Psoas muscle (tissue), 7 donors: ENCODE measurements at regions not wholly inside any gene's neighbourhood (a gene's known extent, or its start where the extent isn't known, plus 50 kb on each side); places are given as distances from the start of the nearest gene placed in this dataset.

ENCODE experiments used
- ATAC-seq, 4 donors: fragments of 200-7000 bp; cut with Tn5 transposase; one replicate each; pipeline ENCODE4 v1.9.1; 2020; ENCODE audit warnings: moderate library complexity in 3 of 4, mild to moderate bottlenecking in 2 of 4
- DNase-seq, 2 donors: peaks; one replicate each; pipeline ENCODE4 v3.0.0-alpha.2; 2020
- H3K27ac ChIP-seq: fragments of 200-600 bp; one replicate; pipeline ENCODE4 v1.8.0; 2022
- H3K27me3 ChIP-seq, 3 donors: fragments of 200-600 bp in 1 of 3; one replicate each; pipeline versions ENCODE4 v1.6.1 to v1.8.0; 2013 to 2022; ENCODE audit warnings: low read length in 2 of 3, mild to moderate bottlenecking in 2 of 3, moderate library complexity in 1 of 3; ENCODE audit not compliant: insufficient read depth in 3 of 3
- H3K36me3 ChIP-seq, 2 donors: fragments of 200-600 bp in 1 of 2; one replicate each; pipeline versions ENCODE4 v1.6.1 to v1.8.0; 2013 to 2022; ENCODE audit warnings: low read depth in 1 of 2, mild to moderate bottlenecking in 1 of 2, moderate library complexity in 1 of 2; ENCODE audit not compliant: insufficient read depth in 1 of 2
- H3K4me1 ChIP-seq: fragments of 200-600 bp; one replicate; pipeline ENCODE4 v1.8.0; 2022
- H3K4me3 ChIP-seq: fragments of 200-600 bp; one replicate; pipeline ENCODE4 v1.8.0; 2022; ENCODE audit warnings: mild to moderate bottlenecking
- H3K9me3 ChIP-seq: fragments of 200-600 bp; one replicate; pipeline ENCODE4 v1.8.0; 2022
- WGBS, 3 donors: extraction: QIAGEN DNeasy Blood & Tissue Kit; methylation state at CpG; one replicate each; pipeline versions ENCODE4 v1.1.6 to v1.1.7; 2013; 5-methylcytosine and 5-hydroxymethylcytosine counted together
- intact Hi-C, 2 donors: fragments of 100-400 bp; cut with DNase I; formaldehyde crosslinking; loops; one replicate each; pipeline versions ENCODE4 v1.11.0 to v1.14.2; 2022
- TF ChIP-seq, protein P1 (sequence below): fragments of 200-600 bp; IDR thresholded peaks from one replicate; pipeline ENCODE4 v1.8.0; 2022; ENCODE audit warnings: antibody characterized with exemption
- donor health status: healthy with polysubstance abuse.
- donor health status: DM: no; HTN: no; CAD: no; lungs with moderate emphysema.
- donor health status: Bipolar disorder and iron deficiency.
- donor health status: healthy.
- donor health status: DM: yes; HTN: yes; CAD: no.
- donor health status: DM: no; HTN: no; CAD: no.
- donor health status: DM: yes; HTN: yes; CAD: no.

DNA sequence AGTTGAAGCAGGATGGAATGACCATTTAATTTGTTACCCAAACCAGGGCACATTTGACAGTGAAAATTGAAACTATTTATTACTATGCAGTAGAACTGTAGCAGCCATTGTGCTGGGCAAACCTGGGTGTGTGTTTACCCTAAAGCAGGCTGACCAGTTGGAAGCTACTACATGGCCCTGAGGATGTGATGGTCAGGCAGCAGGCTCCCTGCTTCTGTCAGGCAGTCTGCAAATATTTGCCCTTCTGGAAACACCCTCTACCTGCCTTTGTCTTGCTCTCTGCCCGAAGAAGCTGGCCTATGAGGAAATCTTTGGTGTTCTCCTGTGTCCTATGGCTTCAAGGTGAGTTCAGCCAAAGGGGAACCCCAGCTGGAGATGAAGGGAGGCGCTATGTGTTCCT lies 600.1 kb upstream of the KIRREL3 start:
- H3K36me3 ChIP-seq: no peaks in the 10 kb centered on the region
- DNase-seq (no peak), ATAC-seq (no peak)
- no peak overlapping the region for H3K4me3 ChIP-seq
- TF ChIP-seq, protein P1, sequence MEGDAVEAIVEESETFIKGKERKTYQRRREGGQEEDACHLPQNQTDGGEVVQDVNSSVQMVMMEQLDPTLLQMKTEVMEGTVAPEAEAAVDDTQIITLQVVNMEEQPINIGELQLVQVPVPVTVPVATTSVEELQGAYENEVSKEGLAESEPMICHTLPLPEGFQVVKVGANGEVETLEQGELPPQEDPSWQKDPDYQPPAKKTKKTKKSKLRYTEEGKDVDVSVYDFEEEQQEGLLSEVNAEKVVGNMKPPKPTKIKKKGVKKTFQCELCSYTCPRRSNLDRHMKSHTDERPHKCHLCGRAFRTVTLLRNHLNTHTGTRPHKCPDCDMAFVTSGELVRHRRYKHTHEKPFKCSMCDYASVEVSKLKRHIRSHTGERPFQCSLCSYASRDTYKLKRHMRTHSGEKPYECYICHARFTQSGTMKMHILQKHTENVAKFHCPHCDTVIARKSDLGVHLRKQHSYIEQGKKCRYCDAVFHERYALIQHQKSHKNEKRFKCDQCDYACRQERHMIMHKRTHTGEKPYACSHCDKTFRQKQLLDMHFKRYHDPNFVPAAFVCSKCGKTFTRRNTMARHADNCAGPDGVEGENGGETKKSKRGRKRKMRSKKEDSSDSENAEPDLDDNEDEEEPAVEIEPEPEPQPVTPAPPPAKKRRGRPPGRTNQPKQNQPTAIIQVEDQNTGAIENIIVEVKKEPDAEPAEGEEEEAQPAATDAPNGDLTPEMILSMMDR: no peak
- 61 to 93% (median 91%) methylated on average over 2 of the region's 2 CpGs for WGBS, 3 donors
- no peak overlapping the region for H3K27ac ChIP-seq
- H3K9me3 ChIP-seq: no peaks in the 10 kb centered on the region
- H3K27me3 ChIP-seq: no peaks in the 10 kb centered on the region
- H3K4me1 ChIP-seq: no peaks in the 10 kb centered on the region
- intact Hi-C loops: no loop called here

DNA sequence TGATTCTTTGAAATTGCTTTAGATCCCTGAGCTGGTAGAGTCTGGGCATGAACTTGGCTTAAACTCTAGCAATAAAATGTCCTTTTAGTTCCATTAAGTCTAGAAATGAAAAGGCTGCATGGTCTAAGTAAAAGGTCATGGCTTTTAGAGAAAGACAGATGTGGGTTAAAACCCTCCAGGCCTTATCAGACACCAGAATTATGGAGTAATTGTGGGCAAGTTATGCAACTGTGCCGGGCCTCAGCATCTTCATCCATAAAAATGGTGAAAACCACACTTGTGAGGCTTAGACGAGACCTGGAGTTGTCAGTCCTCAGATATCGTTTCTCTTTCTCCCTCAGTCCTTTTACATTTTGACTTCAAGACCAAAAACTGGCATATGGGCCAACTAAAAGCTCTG lies 597.9 kb upstream of the KIRREL3 start:
- no peak overlapping the region for H3K27ac ChIP-seq
- no peaks in the 10 kb centered on the region for H3K9me3 ChIP-seq
- no peak for ATAC-seq
- H3K4me1 ChIP-seq: no peaks in the 10 kb centered on the region
- intact Hi-C loops: no loop called here
- TF ChIP-seq, protein P1: no peak
- H3K36me3 ChIP-seq: no peaks in the 10 kb centered on the region
- no peaks in the 10 kb centered on the region for H3K27me3 ChIP-seq
- DNase-seq: no peak
- 23 to 52% (median 26%) methylated on average over 3 of the region's 3 CpGs for WGBS, 3 donors
- H3K4me3 ChIP-seq: no peak overlapping the region

DNA sequence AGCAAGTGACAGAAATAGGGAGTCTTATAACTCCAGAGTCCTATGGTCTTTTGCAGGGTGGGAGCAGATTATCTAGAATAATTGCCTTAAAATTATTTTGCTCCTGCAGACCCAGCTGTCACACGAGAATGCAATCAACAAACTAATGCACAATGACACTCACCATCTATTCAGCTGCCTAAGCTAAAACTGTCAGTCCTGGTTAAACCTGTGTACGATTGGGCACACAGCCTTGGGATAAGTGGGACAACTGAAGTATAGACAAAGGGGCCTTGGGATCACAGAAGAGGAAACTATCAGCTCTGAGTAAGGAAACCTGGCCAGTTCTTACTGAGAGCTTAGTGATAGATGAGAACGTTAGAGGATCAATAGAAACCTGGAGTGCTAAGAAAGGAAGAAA lies 595.9 kb upstream of the KIRREL3 start:
- intact Hi-C loops: no loop called here
- WGBS, 3 donors: 79 to 87% (median 83%) methylated on average over 3 of the region's 3 CpGs

DNA sequence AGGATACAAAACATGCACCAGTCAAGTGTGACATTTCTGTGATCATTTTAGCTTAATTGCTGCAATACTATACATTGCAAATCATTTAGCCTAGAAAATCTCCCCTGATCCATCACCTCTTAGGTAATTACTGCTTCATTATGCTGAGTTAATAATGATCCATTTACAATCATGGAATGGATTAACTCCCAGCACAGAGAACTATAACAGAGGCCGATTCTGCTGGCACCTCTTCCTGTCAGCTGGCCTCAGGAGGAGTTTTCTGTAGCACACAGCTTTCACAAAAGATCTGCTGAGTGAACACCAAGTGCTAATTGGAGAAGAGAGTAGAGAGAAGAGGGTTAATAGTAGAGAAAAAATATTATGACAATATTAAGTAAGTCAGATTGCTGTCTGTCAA lies 591.8 kb upstream of the KIRREL3 start:
- Histone ChIP-seq H3K27me3 (no peaks in the 10 kb centered on the region), H3K36me3 (no peaks in the 10 kb centered on the region), H3K4me3 (no peak overlapping the region), H3K4me1 (no peaks in the 10 kb centered on the region), H3K27ac (no peak overlapping the region), H3K9me3 (no peaks in the 10 kb centered on the region)
- TF ChIP-seq, protein P1: no peak
- DNase-seq (no peak), ATAC-seq (no peak)
- intact Hi-C loops: no loop called here
- 16 to 35% (median 32%) methylated on average over 1 of the region's 1 CpG for WGBS, 3 donors

More for the DNA sequence above, 595.9 kb upstream of the KIRREL3 start:
- Histone ChIP-seq H3K27me3 (no peaks in the 10 kb centered on the region), H3K9me3 (no peaks in the 10 kb centered on the region), H3K4me1 (no peaks in the 10 kb centered on the region), H3K27ac (no peak overlapping the region), H3K36me3 (no peaks in the 10 kb centered on the region), H3K4me3 (no peak overlapping the region)
- TF ChIP-seq, protein P1: no peak
- no peak for DNase-seq
- ATAC-seq: no peak

DNA sequence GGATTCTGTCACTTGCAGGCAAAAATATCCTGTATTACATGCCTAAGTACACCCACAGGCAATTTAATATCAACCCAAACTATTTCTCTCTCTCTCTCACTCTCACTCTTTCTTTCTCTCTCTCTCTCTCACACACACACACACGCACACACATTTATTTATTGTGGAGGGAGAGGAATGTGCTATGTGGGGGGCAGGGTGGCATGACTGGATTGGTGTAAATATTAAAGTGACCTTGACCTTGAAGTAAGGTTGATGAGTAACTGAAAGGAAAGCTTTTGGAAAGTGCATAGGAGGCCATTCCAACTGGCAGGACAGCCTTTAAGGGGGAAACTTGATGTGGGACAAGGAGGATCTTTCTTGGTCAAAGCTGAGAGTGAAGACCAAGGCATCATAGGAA lies 589.7 kb upstream of the KIRREL3 start:
- no peaks in the 10 kb centered on the region for H3K27me3 ChIP-seq
- intact Hi-C loops: no loop called here
- ATAC-seq (no peak), DNase-seq (no peak)
- H3K36me3 ChIP-seq: no peaks in the 10 kb centered on the region
- H3K4me1 ChIP-seq: no peaks in the 10 kb centered on the region
- 75 to 83% (median 81%) methylated on average over 1 of the region's 1 CpG for whole genome bisulfite sequencing, 3 donors
- no peak overlapping the region for H3K27ac ChIP-seq
- no peaks in the 10 kb centered on the region for H3K9me3 ChIP-seq
- TF ChIP-seq, protein P1: no peak
- H3K4me3 ChIP-seq: no peak overlapping the region
